ENCODE measurements at regions not wholly inside any gene's neighbourhood (a gene's known extent, or its start where the extent isn't known, plus 50 kb on each side); places are given as distances from the start of the nearest gene placed in this dataset.

GRCh38 chr7:79964463-79964862, 170.2 kb upstream of the GNAI1 start:
- no peak overlapping the region for H3K4me3 ChIP-seq (ENCODE audit: low read depth, low read length)
- no peak for TF ChIP-seq CTCF (IDR thresholded peaks at IDR 0.05; ENCODE audit: control insufficient read depth, extremely low read depth, insufficient read depth)
- DNase-seq (ENCODE audit: low read depth): no peak

DNA sequence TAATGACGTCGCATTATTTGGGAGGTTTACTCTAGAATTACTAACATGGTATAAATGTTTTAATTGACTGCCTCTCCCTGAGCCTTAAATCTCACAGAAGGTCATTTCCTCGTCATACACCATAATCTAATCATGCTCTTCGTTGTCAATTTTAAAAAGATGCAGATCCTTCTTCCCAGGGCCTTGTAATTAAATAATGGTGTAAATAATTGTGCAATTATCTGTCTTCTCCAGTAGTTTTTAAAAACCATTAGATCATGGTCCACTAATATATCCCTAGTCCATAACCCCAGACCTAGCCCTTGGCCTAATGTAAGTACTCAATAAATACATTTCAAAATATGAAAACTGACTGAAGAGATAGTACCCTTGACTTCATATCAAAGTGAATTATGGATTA, 181.5 kb upstream of the GNAI1 start:
- DNase-seq (ENCODE audit: low read depth): no peak
- H3K4me3 ChIP-seq (ENCODE audit: low read depth, low read length): no peak overlapping the region
- no peak for TF ChIP-seq CTCF (IDR thresholded peaks at IDR 0.05; ENCODE audit: control insufficient read depth, extremely low read depth, insufficient read depth)

GRCh38 chr7:79952399-79952798, 182.2 kb upstream of the GNAI1 start:
- DNase-seq (ENCODE audit: low read depth): no peak
- no peak for TF ChIP-seq CTCF (IDR thresholded peaks at IDR 0.05; ENCODE audit: control insufficient read depth, extremely low read depth, insufficient read depth)

DNA sequence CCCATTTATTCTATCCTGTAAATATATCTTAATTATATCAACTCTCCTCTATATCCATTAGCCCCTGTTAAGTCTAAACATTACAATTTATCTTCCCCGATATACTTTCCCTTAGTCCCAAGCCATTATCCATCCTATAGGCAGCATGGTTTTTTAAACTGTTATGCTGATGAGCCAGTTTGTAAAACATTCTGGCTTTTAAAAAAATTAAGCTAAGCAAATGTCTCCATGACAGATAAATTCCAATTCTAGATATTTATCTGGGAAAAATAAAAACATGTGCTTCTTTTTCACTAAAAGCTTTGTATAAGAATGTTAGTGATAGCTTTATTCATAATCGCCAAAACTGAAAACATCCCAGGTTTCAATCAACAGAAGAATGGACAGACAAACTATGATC, 183.2 kb upstream of the GNAI1 start:
- no peak for DNase-seq (ENCODE audit: low read depth)
- TF ChIP-seq CTCF (IDR thresholded peaks at IDR 0.05; ENCODE audit: control insufficient read depth, extremely low read depth, insufficient read depth): no peak
- H3K4me3 ChIP-seq (ENCODE audit: low read depth, low read length): no peak overlapping the region

More at GRCh38 chr7:79952399-79952798, 182.2 kb upstream of the GNAI1 start:
- no peak overlapping the region for H3K4me3 ChIP-seq (ENCODE audit: low read depth, low read length)

- TF ChIP-seq CTCF (IDR thresholded peaks at IDR 0.05; ENCODE audit: control insufficient read depth, extremely low read depth, insufficient read depth): no peak
- H3K4me3 ChIP-seq (ENCODE audit: low read depth, low read length): no peak overlapping the region
- no peak for DNase-seq (ENCODE audit: low read depth)
These were observed 184.9 kb upstream of the GNAI1 start for GRCh38 chr7:79949778-79950177.

DNA sequence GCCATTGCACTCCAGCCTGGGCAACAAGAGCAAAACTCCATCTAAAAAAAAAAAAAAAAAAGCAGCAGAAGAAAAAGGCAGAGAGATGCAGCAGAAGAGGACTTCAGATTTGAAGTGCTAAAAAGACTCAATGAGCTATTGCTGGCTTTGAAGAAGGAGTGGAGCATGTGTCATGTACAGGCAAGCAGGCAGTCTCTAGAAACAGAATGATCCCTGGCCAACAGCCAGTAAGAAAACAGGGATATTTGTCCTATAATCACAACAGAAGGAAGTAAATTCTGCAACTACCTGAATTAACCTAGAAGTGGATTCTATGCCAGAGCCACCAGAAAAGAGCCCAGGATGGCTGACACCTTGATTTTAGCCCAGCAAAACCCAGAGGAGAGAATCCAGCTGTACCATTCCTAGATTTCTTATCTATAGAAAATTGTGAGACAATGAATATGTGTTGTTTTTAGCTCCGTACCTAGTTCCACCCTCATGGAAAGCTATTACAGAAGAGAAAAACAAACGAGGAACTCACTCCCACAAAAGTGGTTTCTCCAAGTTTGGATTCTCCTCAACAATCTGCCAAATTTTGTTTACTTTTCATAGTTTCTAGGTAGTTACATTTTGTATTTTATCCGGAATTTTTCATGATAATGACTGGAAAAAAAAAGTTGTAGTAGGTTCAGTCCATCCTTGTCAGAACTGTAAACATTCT, 198.2 kb upstream of the GNAI1 start:
- no peak for TF ChIP-seq CTCF (IDR thresholded peaks at IDR 0.05; ENCODE audit: control insufficient read depth, extremely low read depth, insufficient read depth)
- peak; percentile 17 for DNase-seq (ENCODE audit: low read depth)
- H3K4me3 ChIP-seq (ENCODE audit: low read depth, low read length): no peak overlapping the region

DNA sequence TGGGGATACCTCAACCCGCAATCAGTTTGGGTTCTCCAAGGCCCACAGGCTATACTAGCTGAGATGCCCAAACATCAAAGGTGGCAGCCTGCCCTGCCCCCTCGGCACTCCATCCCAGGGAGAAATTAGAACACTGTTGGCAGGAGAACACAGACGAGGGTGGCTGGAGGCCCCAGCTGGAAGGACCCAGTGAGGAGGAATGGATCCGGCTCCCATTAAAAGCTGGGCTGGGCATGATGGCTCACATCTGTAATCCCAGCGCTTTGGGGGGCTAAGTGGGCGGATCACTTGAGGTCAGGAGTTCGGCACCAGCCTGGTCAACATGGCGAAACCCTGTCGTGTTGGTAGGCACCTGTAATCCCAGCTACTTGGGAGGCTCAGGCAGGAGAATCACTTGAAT, 199.9 kb upstream of the GNAI1 start:
- no peak overlapping the region for H3K4me3 ChIP-seq (ENCODE audit: low read depth, low read length)

More for the DNA sequence above, 199.9 kb upstream of the GNAI1 start:
- TF ChIP-seq CTCF (IDR thresholded peaks at IDR 0.05; ENCODE audit: control insufficient read depth, extremely low read depth, insufficient read depth): no peak
- no peak for DNase-seq (ENCODE audit: low read depth)
